Neural cell (in vitro differentiated cells): ENCODE measurements at regions not wholly inside any gene's neighbourhood (a gene's known extent, or its start where the extent isn't known, plus 50 kb on each side); places are given as distances from the start of the nearest gene placed in this dataset.

Experiments
- H2AFZ ChIP-seq: fragments of 200-600, 300-800 bp; sonication (generic), shearing (Covaris generic); 2 replicates; pipeline ENCODE4 v1.6.0; 2014; ENCODE audit warnings: low read depth, mild to moderate bottlenecking, antibody characterized with exemption, low read length, moderate library complexity
- H3F3A ChIP-seq: fragments of 200-600 bp; shearing (Covaris generic); 2 replicates; pipeline ENCODE4 v1.6.1; 2016; ENCODE audit warnings: mild to moderate bottlenecking, moderate library complexity, mixed read lengths, antibody characterized with exemption, low read length; ENCODE audit not compliant: insufficient read depth, poor library complexity, severe bottlenecking
- H3K27ac ChIP-seq: fragments of 200-600, 300-800 bp; sonication (generic), shearing (Covaris generic); 2 replicates; pipeline ENCODE4 v1.5.1; 2014; ENCODE audit warnings: mild to moderate bottlenecking, low read length, moderate library complexity
- H3K27me3 ChIP-seq: fragments of 300-800, 200-600 bp; sonication (generic), shearing (Covaris generic); 2 replicates; pipeline ENCODE4 v1.6.0; 2014; ENCODE audit warnings: mild to moderate bottlenecking, low read depth, low read length, moderate library complexity; ENCODE audit not compliant: insufficient read depth
- H3K36me3 ChIP-seq: fragments of 300-800, 200-600 bp; sonication (generic), shearing (Covaris generic); 2 replicates; pipeline ENCODE4 v1.5.1; 2014; ENCODE audit warnings: mild to moderate bottlenecking, antibody characterized with exemption, low read length, moderate library complexity; ENCODE audit not compliant: insufficient read depth
- H3K4me2 ChIP-seq: fragments of 300-800, 200-600 bp; sonication (generic), shearing (Covaris generic); 2 replicates; pipeline ENCODE4 v1.6.0; 2014; ENCODE audit warnings: mild to moderate bottlenecking, low read length
- H3K4me3 ChIP-seq: fragments of 300-800, 200-600 bp; sonication (generic), shearing (Covaris generic); 2 replicates; pipeline ENCODE4 v1.5.1; 2014; ENCODE audit warnings: mild to moderate bottlenecking, low read length, moderate library complexity
- H3K79me2 ChIP-seq: fragments of 200-600 bp; shearing (Covaris generic); replicated peaks from 2 replicates; pipeline ENCODE4 v1.6.0; 2014; ENCODE audit warnings: mild to moderate bottlenecking, low read length, moderate library complexity; ENCODE audit not compliant: insufficient read depth
- H3K9ac ChIP-seq: fragments of 300-800, 200-600 bp; sonication (generic), shearing (Covaris generic); 2 replicates; pipeline ENCODE4 v1.6.1; 2016; ENCODE audit warnings: mild to moderate bottlenecking, low read length, mixed read lengths
- H3K9me2 ChIP-seq: fragments of 200-600 bp; shearing (Covaris generic); 2 replicates; pipeline ENCODE4 v1.6.1; 2016; ENCODE audit warnings: mild to moderate bottlenecking, low read length, mixed read lengths; ENCODE audit not compliant: insufficient read depth
- H3K9me3 ChIP-seq: fragments of 200-600, 300-800 bp; sonication (generic), shearing (Covaris generic); 2 replicates; pipeline ENCODE4 v1.6.1; 2016; ENCODE audit warnings: mild to moderate bottlenecking, mixed run types, low read length, moderate library complexity, mixed read lengths
- H4K20me1 ChIP-seq: fragments of 200-600 bp; shearing (Covaris generic); 2 replicates; pipeline ENCODE4 v1.6.1; 2016; ENCODE audit warnings: mild to moderate bottlenecking, mixed run types; ENCODE audit not compliant: insufficient read depth
- EP300 ChIP-seq: fragments of 450-650 bp; conservative IDR thresholded peaks from 2 replicates; pipeline ENCODE4 v1.6.1; 2014; ENCODE audit warnings: antibody characterized with exemption, mild to moderate bottlenecking, moderate library complexity; ENCODE audit not compliant: poor library complexity, severe bottlenecking
- EZH2 ChIP-seq: fragments of 200-600, 300-800 bp; shearing (Covaris generic), sonication (generic); IDR thresholded peaks from 2 replicates; pipeline ENCODE4 v1.6.1; 2014; ENCODE audit warnings: antibody characterized with exemption, low read length, borderline replicate concordance, mild to moderate bottlenecking; ENCODE audit not compliant: insufficient read depth, poor library complexity, severe bottlenecking
- MXI1 ChIP-seq: fragments of 450-650 bp; conservative IDR thresholded peaks from 2 replicates; pipeline ENCODE4 v1.6.1; 2014; ENCODE audit warnings: antibody characterized with exemption, mild to moderate bottlenecking; ENCODE audit not compliant: poor library complexity, severe bottlenecking
- POLR2AphosphoS5 ChIP-seq: IDR thresholded peaks from 2 replicates; pipeline ENCODE4 v1.6.1; 2012
- RAD21 ChIP-seq: fragments of 450-650 bp; conservative IDR thresholded peaks from 2 replicates; pipeline ENCODE4 v1.6.1; 2014; ENCODE audit warnings: antibody characterized with exemption, mild to moderate bottlenecking, moderate library complexity
- SMC3 ChIP-seq: fragments of 450-650 bp; conservative IDR thresholded peaks from 2 replicates; pipeline ENCODE4 v1.6.1; 2014; ENCODE audit warnings: antibody characterized with exemption, mild to moderate bottlenecking, moderate library complexity; ENCODE audit not compliant: poor library complexity
- TAF1 ChIP-seq: IDR thresholded peaks from 2 replicates; pipeline ENCODE4 v1.6.1; 2012; ENCODE audit warnings: low read depth
- TF ChIP-seq, protein P1 (sequence below): fragments of 450-650 bp; IDR thresholded peaks from 2 replicates; pipeline ENCODE4 v1.5.1; 2014; ENCODE audit warnings: antibody characterized with exemption, mild to moderate bottlenecking, moderate library complexity; ENCODE audit not compliant: poor library complexity, severe bottlenecking
- TF ChIP-seq, protein P2 (sequence below): IDR thresholded peaks from 2 replicates; pipeline ENCODE4 v1.6.1; 2012; ENCODE audit warnings: borderline replicate concordance

DNA sequence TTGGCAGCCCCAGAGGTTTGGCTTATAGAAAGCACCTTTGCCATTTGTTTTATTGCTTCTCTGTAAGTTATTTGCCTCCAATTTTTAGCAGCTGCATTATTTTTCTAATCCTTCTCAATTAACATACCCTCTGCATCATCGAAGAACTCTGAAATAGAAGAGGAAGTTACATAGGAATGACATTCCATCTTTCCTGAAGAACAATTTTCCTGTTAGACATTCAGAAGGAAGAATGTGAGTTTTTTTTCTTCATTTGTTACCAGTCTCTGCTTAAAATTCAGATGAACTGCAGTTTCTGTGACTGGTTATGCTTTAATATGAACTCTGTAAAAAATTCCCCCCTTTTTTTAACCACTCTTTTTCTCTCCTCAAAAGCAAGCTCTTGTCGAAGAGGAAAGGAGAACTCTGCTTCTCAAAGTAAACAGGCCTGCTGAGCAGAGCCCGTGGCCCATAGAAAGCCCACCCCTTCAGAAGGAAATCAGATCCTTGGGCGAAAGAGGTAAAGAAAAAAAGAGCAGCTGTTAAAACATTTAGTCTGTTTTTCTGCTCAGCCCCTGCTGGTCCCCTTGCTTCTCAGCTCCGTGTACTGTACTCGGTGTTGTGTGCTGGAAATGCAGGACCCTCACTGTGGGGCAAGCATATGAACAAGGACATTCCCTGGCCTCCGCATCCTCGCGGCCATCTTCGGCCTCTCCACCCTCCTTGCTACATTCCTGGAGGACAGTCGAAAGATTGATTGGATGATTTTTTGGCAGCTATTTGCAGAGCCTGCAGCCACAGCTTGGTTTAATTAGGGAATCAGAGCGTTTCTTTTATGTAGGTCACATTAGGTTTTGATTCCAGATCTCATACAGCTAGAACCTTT is 164.4 kb upstream of the LRIG3 start:
- Histone ChIP-seq H3K27me3 (no peaks in the 10 kb centered on the region), H2AFZ (no peak overlapping the region), H3K4me2 (no peak overlapping the region), H3F3A (no peaks in the 10 kb centered on the region), H3K27ac (no peak overlapping the region), H3K9me2 (no peaks in the 10 kb centered on the region), H3K36me3 (no peaks in the 10 kb centered on the region), H3K4me3 (no peak overlapping the region), H3K79me2 (no peaks in the 10 kb centered on the region), H4K20me1 (no peaks in the 10 kb centered on the region), H3K9ac (no peak overlapping the region), H3K9me3 (no peaks in the 10 kb centered on the region)
- TF ChIP-seq SMC3 (no peak), EP300 (no peak), EZH2 (no peak), TAF1 (no peak), RAD21 (no peak), MXI1 (no peak), POLR2AphosphoS5 (no peak)
- TF ChIP-seq, protein P1, sequence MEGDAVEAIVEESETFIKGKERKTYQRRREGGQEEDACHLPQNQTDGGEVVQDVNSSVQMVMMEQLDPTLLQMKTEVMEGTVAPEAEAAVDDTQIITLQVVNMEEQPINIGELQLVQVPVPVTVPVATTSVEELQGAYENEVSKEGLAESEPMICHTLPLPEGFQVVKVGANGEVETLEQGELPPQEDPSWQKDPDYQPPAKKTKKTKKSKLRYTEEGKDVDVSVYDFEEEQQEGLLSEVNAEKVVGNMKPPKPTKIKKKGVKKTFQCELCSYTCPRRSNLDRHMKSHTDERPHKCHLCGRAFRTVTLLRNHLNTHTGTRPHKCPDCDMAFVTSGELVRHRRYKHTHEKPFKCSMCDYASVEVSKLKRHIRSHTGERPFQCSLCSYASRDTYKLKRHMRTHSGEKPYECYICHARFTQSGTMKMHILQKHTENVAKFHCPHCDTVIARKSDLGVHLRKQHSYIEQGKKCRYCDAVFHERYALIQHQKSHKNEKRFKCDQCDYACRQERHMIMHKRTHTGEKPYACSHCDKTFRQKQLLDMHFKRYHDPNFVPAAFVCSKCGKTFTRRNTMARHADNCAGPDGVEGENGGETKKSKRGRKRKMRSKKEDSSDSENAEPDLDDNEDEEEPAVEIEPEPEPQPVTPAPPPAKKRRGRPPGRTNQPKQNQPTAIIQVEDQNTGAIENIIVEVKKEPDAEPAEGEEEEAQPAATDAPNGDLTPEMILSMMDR, result no peak
- TF ChIP-seq, protein P2, sequence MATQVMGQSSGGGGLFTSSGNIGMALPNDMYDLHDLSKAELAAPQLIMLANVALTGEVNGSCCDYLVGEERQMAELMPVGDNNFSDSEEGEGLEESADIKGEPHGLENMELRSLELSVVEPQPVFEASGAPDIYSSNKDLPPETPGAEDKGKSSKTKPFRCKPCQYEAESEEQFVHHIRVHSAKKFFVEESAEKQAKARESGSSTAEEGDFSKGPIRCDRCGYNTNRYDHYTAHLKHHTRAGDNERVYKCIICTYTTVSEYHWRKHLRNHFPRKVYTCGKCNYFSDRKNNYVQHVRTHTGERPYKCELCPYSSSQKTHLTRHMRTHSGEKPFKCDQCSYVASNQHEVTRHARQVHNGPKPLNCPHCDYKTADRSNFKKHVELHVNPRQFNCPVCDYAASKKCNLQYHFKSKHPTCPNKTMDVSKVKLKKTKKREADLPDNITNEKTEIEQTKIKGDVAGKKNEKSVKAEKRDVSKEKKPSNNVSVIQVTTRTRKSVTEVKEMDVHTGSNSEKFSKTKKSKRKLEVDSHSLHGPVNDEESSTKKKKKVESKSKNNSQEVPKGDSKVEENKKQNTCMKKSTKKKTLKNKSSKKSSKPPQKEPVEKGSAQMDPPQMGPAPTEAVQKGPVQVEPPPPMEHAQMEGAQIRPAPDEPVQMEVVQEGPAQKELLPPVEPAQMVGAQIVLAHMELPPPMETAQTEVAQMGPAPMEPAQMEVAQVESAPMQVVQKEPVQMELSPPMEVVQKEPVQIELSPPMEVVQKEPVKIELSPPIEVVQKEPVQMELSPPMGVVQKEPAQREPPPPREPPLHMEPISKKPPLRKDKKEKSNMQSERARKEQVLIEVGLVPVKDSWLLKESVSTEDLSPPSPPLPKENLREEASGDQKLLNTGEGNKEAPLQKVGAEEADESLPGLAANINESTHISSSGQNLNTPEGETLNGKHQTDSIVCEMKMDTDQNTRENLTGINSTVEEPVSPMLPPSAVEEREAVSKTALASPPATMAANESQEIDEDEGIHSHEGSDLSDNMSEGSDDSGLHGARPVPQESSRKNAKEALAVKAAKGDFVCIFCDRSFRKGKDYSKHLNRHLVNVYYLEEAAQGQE, result no peak

DNA sequence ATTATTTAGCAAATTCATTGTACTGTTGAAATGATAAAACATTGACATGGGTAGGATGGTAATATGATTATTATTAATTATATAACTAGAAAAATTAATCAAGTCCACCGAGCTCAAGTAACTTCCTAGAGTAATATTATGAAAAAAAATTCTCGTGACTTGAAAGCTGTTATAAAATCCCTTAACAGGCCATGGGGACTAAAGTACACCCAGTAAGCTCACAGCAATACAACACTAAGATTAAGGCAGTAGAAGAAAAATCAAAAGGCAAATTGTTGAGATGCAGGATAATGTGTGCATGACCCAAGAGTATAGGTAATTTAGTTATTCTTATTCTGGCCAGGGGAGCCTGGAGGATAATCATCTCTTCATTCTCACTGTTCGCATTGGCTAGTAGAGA is 162.6 kb upstream of the LRIG3 start:
- H3K9ac ChIP-seq, result no peak overlapping the region
- H3K9me3 ChIP-seq, result no peaks in the 10 kb centered on the region
- no peak overlapping the region for H2AFZ ChIP-seq
- H3K4me3 ChIP-seq, result no peak overlapping the region
- H3F3A ChIP-seq, result no peaks in the 10 kb centered on the region
- no peaks in the 10 kb centered on the region for H3K79me2 ChIP-seq
- TF ChIP-seq EZH2 (no peak), EP300 (no peak), POLR2AphosphoS5 (no peak), TAF1 (no peak)
- TF ChIP-seq, protein P2, result no peak
- H3K36me3 ChIP-seq, result no peaks in the 10 kb centered on the region
- no peaks in the 10 kb centered on the region for H4K20me1 ChIP-seq
- H3K9me2 ChIP-seq, result no peaks in the 10 kb centered on the region
- H3K27me3 ChIP-seq, result no peaks in the 10 kb centered on the region
- H3K4me2 ChIP-seq, result no peak overlapping the region
- H3K27ac ChIP-seq, result no peak overlapping the region
